ENCODE measurements at regions not wholly inside any gene's neighbourhood (a gene's known extent, or its start where the extent isn't known, plus 50 kb on each side); places are given as distances from the start of the nearest gene placed in this dataset.
"Not testable (repeated sequence)": the region's sequence is repeated elsewhere in the genome, so short reads cannot be mapped to it uniquely, and the experiment has no call there.

DNA sequence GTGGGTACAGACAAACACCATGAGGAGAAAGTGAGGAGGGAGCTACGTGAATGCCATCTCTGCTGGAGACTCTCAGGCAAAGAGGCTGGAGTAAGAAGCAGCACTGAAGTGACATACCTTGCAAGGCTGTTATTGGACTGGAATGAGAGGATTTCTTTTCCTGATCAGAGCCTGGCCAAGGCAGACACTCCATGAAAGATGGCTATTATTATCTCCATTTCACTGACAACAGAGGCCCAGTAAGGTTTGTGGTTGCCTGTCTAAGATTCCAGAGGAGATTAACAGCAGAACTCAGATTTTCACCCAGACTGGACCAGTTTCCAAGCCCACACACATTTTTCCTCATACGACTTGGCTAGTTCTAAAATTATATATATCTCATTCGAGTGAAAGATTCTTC lies 162.0 kb upstream of the EOLA2 start:
- Histone ChIP-seq H3K18ac (ENCODE audit: low read length) (no peak overlapping the region), H3K27me3 (ENCODE audit: control insufficient read depth in 3 of 3, insufficient read depth in 3 of 3, low read depth in 1 of 3, low read length in 3 of 3) (peaks cover 0 to 7% (median 0%) of the 10 kb centered on the region in 3 experiments), H3K4ac (ENCODE audit: low read length) (no peak overlapping the region), H3K4me3 (ENCODE audit: low read length in 2 of 2) (no peak overlapping the region), H3K4me1 (ENCODE audit: control insufficient read depth in 2 of 2, insufficient read depth in 1 of 2, low read depth in 1 of 2, low read length in 2 of 2) (no peaks in the 10 kb centered on the region), H3K4me2 (ENCODE audit: insufficient read depth, low read length, poor library complexity, severe bottlenecking) (no peak overlapping the region), H4K8ac (ENCODE audit: low read depth, low read length) (no peak overlapping the region), H2AK5ac (ENCODE audit: low read depth, low read length) (no peak overlapping the region), H2BK15ac (ENCODE audit: low read length) (no peak overlapping the region), H2BK120ac (ENCODE audit: low read depth, low read length) (no peak overlapping the region), H3K9me3 (replicated peaks in 1 of 2; ENCODE audit: control insufficient read depth in 2 of 2, insufficient read depth in 1 of 2, low read depth in 1 of 2, low read length in 2 of 2) (no peaks in the 10 kb centered on the region), H3K79me1 (ENCODE audit: low read depth, low read length) (no peaks in the 10 kb centered on the region), H3K27ac (replicated peaks; ENCODE audit: low read length) (no peak overlapping the region), H2AFZ (ENCODE audit: low read length) (no peak overlapping the region), H3K36me3 (replicated peaks in 1 of 2; ENCODE audit: control insufficient read depth in 2 of 2, insufficient read depth in 2 of 2, low read length in 2 of 2) (no peaks in the 10 kb centered on the region), H2BK12ac (ENCODE audit: low read length) (no peak overlapping the region), H3K14ac (ENCODE audit: low read length) (no peak overlapping the region), H3K23ac (ENCODE audit: low read depth, low read length, poor library complexity) (no peak overlapping the region), H2BK5ac (ENCODE audit: low read length) (no peak overlapping the region), H3K9ac (ENCODE audit: low read depth, low read length, poor library complexity) (no peak overlapping the region), H4K91ac (ENCODE audit: low read depth, low read length, poor library complexity) (no peak overlapping the region)
- no peak for DNase-seq (ENCODE audit: low spot score)
- no CpG with 5 or more reads among the region's 3 CpGs for WGBS, 2 donors (ENCODE audit: extremely low coverage in 2 of 2, insufficient read length in 2 of 2, insufficient replicate concordance in 1 of 2)

DNA sequence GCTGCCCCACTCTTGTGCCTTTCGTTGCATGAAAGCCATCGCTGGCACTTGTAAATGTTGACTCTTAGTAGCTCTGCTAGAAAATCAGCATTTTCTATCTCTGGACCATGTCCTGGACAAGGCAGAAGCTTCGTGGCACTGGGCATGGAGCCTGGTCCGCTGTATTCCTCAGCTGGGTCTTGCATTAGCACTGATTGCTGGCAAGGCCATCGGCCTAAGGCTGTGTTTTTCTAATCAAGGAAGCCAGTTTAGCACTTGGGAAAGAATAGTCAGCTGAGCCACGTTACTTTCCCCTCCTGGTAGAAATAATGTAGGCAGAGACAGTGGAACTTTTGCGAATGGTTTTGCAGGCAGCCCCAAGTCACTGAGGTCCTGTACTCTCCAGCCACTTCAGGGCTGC lies 180.2 kb upstream of the EOLA2 start:
- DNase-seq (ENCODE audit: low spot score): no peak
- no peaks in the 10 kb centered on the region for H3K36me3 ChIP-seq (replicated peaks in 1 of 2; ENCODE audit: control insufficient read depth in 2 of 2, insufficient read depth in 2 of 2, low read length in 2 of 2)
- H3K27ac ChIP-seq (replicated peaks; ENCODE audit: low read length): no peak overlapping the region
- no peak overlapping the region for H2BK120ac ChIP-seq (ENCODE audit: low read depth, low read length)
- H3K4me1 ChIP-seq (ENCODE audit: control insufficient read depth in 2 of 2, insufficient read depth in 1 of 2, low read depth in 1 of 2, low read length in 2 of 2): no peaks in the 10 kb centered on the region
- H2BK15ac ChIP-seq (ENCODE audit: low read length): no peak overlapping the region
- H3K4me3 ChIP-seq (ENCODE audit: low read length in 2 of 2): no peak overlapping the region
- no peak overlapping the region for H2BK5ac ChIP-seq (ENCODE audit: low read length)
- no peak overlapping the region for H3K18ac ChIP-seq (ENCODE audit: low read length)
- no peak overlapping the region for H2AFZ ChIP-seq (ENCODE audit: low read length)
- no peak overlapping the region for H3K14ac ChIP-seq (ENCODE audit: low read length)
- no peaks in the 10 kb centered on the region for H3K9me3 ChIP-seq (replicated peaks in 1 of 2; ENCODE audit: control insufficient read depth in 2 of 2, insufficient read depth in 1 of 2, low read depth in 1 of 2, low read length in 2 of 2)
- no peak overlapping the region for H3K23ac ChIP-seq (ENCODE audit: low read depth, low read length, poor library complexity)
- no peak overlapping the region for H3K4ac ChIP-seq (ENCODE audit: low read length)
- H4K91ac ChIP-seq (ENCODE audit: low read depth, low read length, poor library complexity): no peak overlapping the region
- no peak overlapping the region for H4K8ac ChIP-seq (ENCODE audit: low read depth, low read length)
- H2BK12ac ChIP-seq (ENCODE audit: low read length): no peak overlapping the region
- no CpG with 5 or more reads among the region's 7 CpGs for WGBS, 2 donors (ENCODE audit: extremely low coverage in 2 of 2, insufficient read length in 2 of 2, insufficient replicate concordance in 1 of 2)
- no peak overlapping the region for H2AK5ac ChIP-seq (ENCODE audit: low read depth, low read length)
- H3K9ac ChIP-seq (ENCODE audit: low read depth, low read length, poor library complexity): no peak overlapping the region
- no peaks in the 10 kb centered on the region for H3K79me1 ChIP-seq (ENCODE audit: low read depth, low read length)
- no peak overlapping the region for H3K4me2 ChIP-seq (ENCODE audit: insufficient read depth, low read length, poor library complexity, severe bottlenecking)
- H3K27me3 ChIP-seq (ENCODE audit: control insufficient read depth in 3 of 3, insufficient read depth in 3 of 3, low read depth in 1 of 3, low read length in 3 of 3): peaks cover 0 to 7% (median 0%) of the 10 kb centered on the region in 3 experiments

DNA sequence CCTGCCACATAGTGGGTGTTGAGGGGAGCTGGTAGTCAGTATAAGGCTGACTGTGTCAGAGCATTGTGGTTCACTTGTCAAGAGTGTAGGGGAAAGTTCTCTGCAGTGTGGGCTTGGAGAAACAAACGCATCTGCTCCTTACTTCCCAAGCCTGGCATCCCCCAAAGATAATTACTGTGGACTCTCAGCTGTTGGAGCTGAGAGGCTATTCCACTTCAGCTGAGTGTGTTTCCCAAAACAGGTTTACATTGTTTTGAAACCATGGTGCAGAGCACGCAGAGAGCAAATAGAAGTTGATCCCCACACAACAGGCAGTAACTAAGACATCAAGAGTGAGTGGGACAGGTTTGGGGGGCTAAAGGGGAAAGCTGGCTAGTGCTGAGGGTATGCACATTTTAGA lies 181.0 kb upstream of the EOLA2 start:
- Histone ChIP-seq H2BK5ac (ENCODE audit: low read length) (no peak overlapping the region), H2AFZ (ENCODE audit: low read length) (no peak overlapping the region), H3K23ac (ENCODE audit: low read depth, low read length, poor library complexity) (no peak overlapping the region), H3K9me3 (replicated peaks in 1 of 2; ENCODE audit: control insufficient read depth in 2 of 2, insufficient read depth in 1 of 2, low read depth in 1 of 2, low read length in 2 of 2) (no peaks in the 10 kb centered on the region), H3K4ac (ENCODE audit: low read length) (no peak overlapping the region), H3K27ac (replicated peaks; ENCODE audit: low read length) (no peak overlapping the region), H3K4me3 (ENCODE audit: low read length in 2 of 2) (no peak overlapping the region), H3K79me1 (ENCODE audit: low read depth, low read length) (no peaks in the 10 kb centered on the region), H4K91ac (ENCODE audit: low read depth, low read length, poor library complexity) (no peak overlapping the region), H2BK120ac (ENCODE audit: low read depth, low read length) (no peak overlapping the region), H3K9ac (ENCODE audit: low read depth, low read length, poor library complexity) (no peak overlapping the region), H2BK15ac (ENCODE audit: low read length) (no peak overlapping the region), H3K27me3 (ENCODE audit: control insufficient read depth in 3 of 3, insufficient read depth in 3 of 3, low read depth in 1 of 3, low read length in 3 of 3) (peaks cover 0 to 7% (median 0%) of the 10 kb centered on the region in 3 experiments), H3K14ac (ENCODE audit: low read length) (no peak overlapping the region), H3K4me2 (ENCODE audit: insufficient read depth, low read length, poor library complexity, severe bottlenecking) (no peak overlapping the region), H4K8ac (ENCODE audit: low read depth, low read length) (no peak overlapping the region), H2BK12ac (ENCODE audit: low read length) (no peak overlapping the region), H3K18ac (ENCODE audit: low read length) (no peak overlapping the region), H3K4me1 (ENCODE audit: control insufficient read depth in 2 of 2, insufficient read depth in 1 of 2, low read depth in 1 of 2, low read length in 2 of 2) (no peaks in the 10 kb centered on the region), H2AK5ac (ENCODE audit: low read depth, low read length) (no peak overlapping the region), H3K36me3 (replicated peaks in 1 of 2; ENCODE audit: control insufficient read depth in 2 of 2, insufficient read depth in 2 of 2, low read length in 2 of 2) (no peaks in the 10 kb centered on the region)
- DNase-seq (ENCODE audit: low spot score): no peak
- no CpG with 5 or more reads among the region's 2 CpGs for WGBS, 2 donors (ENCODE audit: extremely low coverage in 2 of 2, insufficient read length in 2 of 2, insufficient replicate concordance in 1 of 2)

DNA sequence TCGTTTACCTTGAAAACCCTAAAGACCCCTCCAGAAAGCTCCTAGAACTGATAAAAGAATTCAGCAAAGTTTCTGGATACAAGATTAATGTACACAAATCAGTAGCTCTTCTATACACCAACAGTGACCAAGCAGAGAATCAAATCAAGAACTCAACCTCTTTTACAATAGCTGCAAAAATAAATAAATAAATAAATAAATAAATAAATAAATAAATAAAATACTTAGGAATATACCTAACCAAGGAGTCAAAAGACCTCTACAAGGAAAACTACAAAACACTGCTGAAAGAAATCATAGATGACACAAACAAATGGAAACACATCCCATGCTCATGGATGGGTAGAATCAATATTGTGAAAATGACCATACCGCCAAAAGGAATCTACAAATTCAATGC lies 186.8 kb upstream of the EOLA2 start:
- not testable (repeated sequence) for H3K79me1 ChIP-seq (ENCODE audit: low read depth, low read length); H3K27me3 ChIP-seq (ENCODE audit: control insufficient read depth in 3 of 3, insufficient read depth in 3 of 3, low read depth in 1 of 3, low read length in 3 of 3); H2BK12ac ChIP-seq (ENCODE audit: low read length); H3K4me3 ChIP-seq (ENCODE audit: low read length in 2 of 2); H2BK120ac ChIP-seq (ENCODE audit: low read depth, low read length); H3K4me2 ChIP-seq (ENCODE audit: insufficient read depth, low read length, poor library complexity, severe bottlenecking); H3K9me3 ChIP-seq (replicated peaks in 1 of 2; ENCODE audit: control insufficient read depth in 2 of 2, insufficient read depth in 1 of 2, low read depth in 1 of 2, low read length in 2 of 2); H2AFZ ChIP-seq (ENCODE audit: low read length); H3K4me1 ChIP-seq (ENCODE audit: control insufficient read depth in 2 of 2, insufficient read depth in 1 of 2, low read depth in 1 of 2, low read length in 2 of 2); H4K8ac ChIP-seq (ENCODE audit: low read depth, low read length); DNase-seq (ENCODE audit: low spot score); H2AK5ac ChIP-seq (ENCODE audit: low read depth, low read length); H3K23ac ChIP-seq (ENCODE audit: low read depth, low read length, poor library complexity); H3K27ac ChIP-seq (replicated peaks; ENCODE audit: low read length); H3K14ac ChIP-seq (ENCODE audit: low read length); H3K4ac ChIP-seq (ENCODE audit: low read length); H3K18ac ChIP-seq (ENCODE audit: low read length); H3K36me3 ChIP-seq (replicated peaks in 1 of 2; ENCODE audit: control insufficient read depth in 2 of 2, insufficient read depth in 2 of 2, low read length in 2 of 2); H2BK5ac ChIP-seq (ENCODE audit: low read length); H2BK15ac ChIP-seq (ENCODE audit: low read length); H4K91ac ChIP-seq (ENCODE audit: low read depth, low read length, poor library complexity); H3K9ac ChIP-seq (ENCODE audit: low read depth, low read length, poor library complexity)
- no CpG with 5 or more reads among the region's 2 CpGs for WGBS, 2 donors (ENCODE audit: extremely low coverage in 2 of 2, insufficient read length in 2 of 2, insufficient replicate concordance in 1 of 2)

Data from neuronal stem cell (in vitro differentiated cells).